SK-N-SH (cell line): ENCODE measurements at regions not wholly inside any gene's neighbourhood (a gene's known extent, or its start where the extent isn't known, plus 50 kb on each side); places are given as distances from the start of the nearest gene placed in this dataset.

Experiments used
- CTCF ChIA-PET: fragments of 300-600, 350-600 bp; formaldehyde crosslinking; extraction: SDS; loops from one replicate; lab custom pipeline; 2021; lab: Yijun Ruan, JAX
- POLR2A ChIA-PET: fragments of 350-600 bp; sonication (Branson Sonifier 250); formaldehyde crosslinking; extraction: SDS; loops from one replicate; lab custom pipeline; 2020; ENCODE audit warnings: antibody characterized with exemption, inconsistent platforms; lab: Yijun Ruan, JAX
- DNase-seq: peaks from one replicate; pipeline ENCODE4 v3.0.0; 2012
- H2AFZ ChIP-seq: fragments of 200-600 bp; sonication (generic); 2 replicates; pipeline ENCODE4 v1.8.1; 2016; ENCODE audit warnings: antibody characterized with exemption, mild to moderate bottlenecking, low read depth
- H3F3A ChIP-seq: fragments of 200-600 bp; sonication (generic); replicated peaks from 2 replicates; pipeline ENCODE3; 2016; ENCODE audit warnings: antibody characterized with exemption, mild to moderate bottlenecking; ENCODE audit not compliant: insufficient read depth
- H3K27ac ChIP-seq, 2 experiments: fragments of 200-500 bp in 1 of 2; fragments of 200-600 bp in 1 of 2; sonication (Bioruptor generic) in 1 of 2; sonication (generic), shearing (Covaris generic) in 1 of 2; 2 replicates each; pipeline versions ENCODE4 v1.5.1 to v1.6.1; 2014 to 2016; ENCODE audit warnings: low read depth in 2 of 2, inconsistent platforms in 1 of 2, low read length in 1 of 2, mild to moderate bottlenecking in 1 of 2, mixed read lengths in 1 of 2
- H3K27me3 ChIP-seq: fragments of 200-600 bp; sonication (generic), shearing (Covaris generic); 2 replicates; pipeline ENCODE4 v1.6.1; 2016; ENCODE audit warnings: mixed run types; ENCODE audit not compliant: insufficient read depth
- H3K36me3 ChIP-seq, 2 experiments: fragments of 200-500 bp in 1 of 2; fragments of 200-600 bp in 1 of 2; sonication (Bioruptor generic) in 1 of 2; sonication (generic) in 1 of 2; replicated peaks in 1 of 2; 2 replicates each; pipeline versions ENCODE3 to v1.5.1; 2014 to 2016; ENCODE audit warnings: low read length in 1 of 2, mild to moderate bottlenecking in 1 of 2; ENCODE audit not compliant: insufficient read depth in 2 of 2, control insufficient read depth in 1 of 2
- H3K4me1 ChIP-seq, 2 experiments: fragments of 200-500 bp in 1 of 2; fragments of 200-600 bp in 1 of 2; sonication (Bioruptor generic) in 1 of 2; sonication (generic), shearing (Covaris generic) in 1 of 2; 2 replicates each; pipeline versions ENCODE4 v1.5.1 to v1.6.1; 2014 to 2016; ENCODE audit warnings: low read depth in 1 of 2, low read length in 1 of 2, mixed run types in 1 of 2; ENCODE audit not compliant: insufficient read depth in 2 of 2, control insufficient read depth in 1 of 2
- H3K4me2 ChIP-seq: fragments of 200-600 bp; sonication (generic), shearing (Covaris generic); 2 replicates; pipeline ENCODE4 v1.6.1; 2017; ENCODE audit warnings: mixed run types
- H3K4me3 ChIP-seq, 2 experiments: fragments of 200-500 bp in 1 of 2; fragments of 200-600 bp in 1 of 2; sonication (Bioruptor generic) in 1 of 2; sonication (generic), shearing (Covaris generic) in 1 of 2; 2 replicates each; pipeline versions ENCODE4 v1.5.1 to v1.8.1; 2014 to 2016; ENCODE audit warnings: low read depth in 2 of 2, inconsistent platforms in 1 of 2, low read length in 1 of 2, mild to moderate bottlenecking in 1 of 2, mixed read lengths in 1 of 2, moderate library complexity in 1 of 2
- H3K79me2 ChIP-seq: fragments of 200-600 bp; sonication (generic); 2 replicates; pipeline ENCODE4 v1.8.1; 2017; ENCODE audit warnings: mild to moderate bottlenecking; ENCODE audit not compliant: insufficient read depth
- H3K9ac ChIP-seq: fragments of 200-600 bp; sonication (generic); 2 replicates; pipeline ENCODE4 v1.6.1; 2017; ENCODE audit warnings: mixed run types
- H3K9me2 ChIP-seq: fragments of 200-600 bp; sonication (generic); 2 replicates; pipeline ENCODE4 v1.6.1; 2017; ENCODE audit warnings: mixed run types
- H3K9me3 ChIP-seq: fragments of 200-600 bp; sonication (generic); 2 replicates; pipeline ENCODE4 v1.6.1; 2017; ENCODE audit warnings: mixed run types, mild to moderate bottlenecking, moderate library complexity
- H4K20me1 ChIP-seq: fragments of 200-600 bp; sonication (generic); 2 replicates; pipeline ENCODE4 v1.6.1; 2017; ENCODE audit warnings: mild to moderate bottlenecking, mixed run types; ENCODE audit not compliant: insufficient read depth
- CHD2 ChIP-seq: fragments of 150-350 bp; IDR thresholded peaks from 2 replicates; pipeline ENCODE4 v1.6.1; 2018; ENCODE audit warnings: low read length; ENCODE audit not compliant: partially characterized antibody
- CTCF ChIP-seq: fragments of 200-600 bp; sonication (generic); IDR thresholded peaks from 2 replicates; pipeline ENCODE4 v1.6.1; 2017; ENCODE audit warnings: antibody characterized with exemption, mild to moderate bottlenecking, moderate library complexity
- EP300 ChIP-seq, 2 experiments: IDR thresholded peaks; 2 replicates each; pipeline versions ENCODE4 v1.4.0 to v1.6.1; 2012; ENCODE audit warnings: borderline replicate concordance in 1 of 2, low read depth in 1 of 2, low read length in 1 of 2
- FOXJ3 ChIP-seq: sonication (generic); formaldehyde crosslinking; IDR thresholded peaks from 2 replicates; pipeline ENCODE4 v1.5.1; 2020; ENCODE audit warnings: mild to moderate bottlenecking, missing genetic modification reagents
- IRF3 ChIP-seq: fragments of 150-350 bp; IDR thresholded peaks from 2 replicates; pipeline ENCODE4 v1.6.1; 2016; ENCODE audit warnings: mild to moderate bottlenecking, low read depth, low read length
- JUND ChIP-seq: IDR thresholded peaks from 2 replicates; pipeline ENCODE4 v1.4.0; 2012
- NFIC ChIP-seq: IDR thresholded peaks from 2 replicates; pipeline ENCODE4 v1.4.0; 2012; ENCODE audit warnings: borderline replicate concordance
- NRF1 ChIP-seq: IDR thresholded peaks from 2 replicates; pipeline ENCODE4 v1.6.1; 2012; ENCODE audit warnings: low read depth, mild to moderate bottlenecking, low read length
- RAD21 ChIP-seq: IDR thresholded peaks from 2 replicates; pipeline ENCODE4 v1.6.1; 2012; ENCODE audit warnings: mild to moderate bottlenecking, low read length
- SIN3A ChIP-seq: IDR thresholded peaks from 2 replicates; pipeline ENCODE4 v1.6.1; 2012; ENCODE audit warnings: low read depth, mild to moderate bottlenecking, low read length, moderate library complexity, borderline replicate concordance
- TEAD4 ChIP-seq: IDR thresholded peaks from 2 replicates; pipeline ENCODE4 v1.4.0; 2012; ENCODE audit warnings: mild to moderate bottlenecking, borderline replicate concordance; ENCODE audit not compliant: insufficient read depth
- ZBTB33 ChIP-seq: IDR thresholded peaks from 2 replicates; pipeline ENCODE4 v1.4.0; 2012; ENCODE audit warnings: low read depth, borderline replicate concordance
- WGBS: methylation state at CpG from one replicate; pipeline ENCODE4 v1.1.6; 2017; ENCODE audit warnings: low lambda C conversion rate; 5-methylcytosine and 5-hydroxymethylcytosine counted together

GRCh38 chr14:83164016-83164415 lies 1630.4 kb upstream of the SEL1L start (continued):
- TF ChIP-seq JUND: peak; percentile 65
- no peak for TF ChIP-seq FOXJ3 (CRISPR knock-in tag)
- TF ChIP-seq RAD21: no peak
- no peak for TF ChIP-seq IRF3
- TF ChIP-seq NFIC: peak; percentile 19; the same call in 1 of the 2 replicates
- TF ChIP-seq ZBTB33: no peak
- TF ChIP-seq SIN3A: peak; percentile 49; the same call in 1 of the 2 replicates
- TF ChIP-seq NRF1: no peak
- TF ChIP-seq CHD2: no peak
- TF ChIP-seq CTCF: no peak
- 0 out of 2 replicates have a peak, but pooled peaks have one; percentile 52 for TF ChIP-seq TEAD4

GRCh38 chr14:83164591-83164990 lies 1630.9 kb upstream of the SEL1L start:
- POLR2A ChIA-PET: no interaction called here
- Histone ChIP-seq H3K9ac (peak overlapping the region; percentile 24; the same call in 1 of the 2 replicates), H3K4me3 (no peak overlapping the region), H4K20me1 (no peaks in the 10 kb centered on the region), H3K9me3 (no peaks in the 10 kb centered on the region), H3K27ac (peak overlapping the region; percentile 69 to 81; a peak in 3 of 4 replicates), H3F3A (peaks cover 10% of the 10 kb centered on the region), H3K79me2 (no peaks in the 10 kb centered on the region), H3K4me2 (0 out of 2 replicates have a peak overlapping the region, but pooled peaks have one; percentile 25), H3K36me3 (no peaks in the 10 kb centered on the region), H3K4me1 (peaks cover 0 to 4% of the 10 kb centered on the region in 2 experiments; a peak in 1 of 4 replicates), H3K27me3 (no peaks in the 10 kb centered on the region), H3K9me2 (no peaks in the 10 kb centered on the region), H2AFZ (no peak overlapping the region; the same call in 1 of the 2 replicates)
- DNase-seq: no peak
- CTCF ChIA-PET: no interaction called here
- 3% methylated on average over 1 of the region's 1 CpG for WGBS
- TF ChIP-seq ZBTB33 (no peak), EP300 (IDR thresholded peaks at IDR 0.05; ENCODE audit: borderline replicate concordance in 1 of 2, low read depth in 1 of 2, low read length in 1 of 2) (0 out of 4 replicates have a peak, but pooled peaks of 1 of the 2 experiments have one; percentile 21)
